NAMALWA (cell line): ENCODE measurements at regions not wholly inside any gene's neighbourhood (a gene's known extent, or its start where the extent isn't known, plus 50 kb on each side); places are given as distances from the start of the nearest gene placed in this dataset.

Experiments used
- DNase-seq: peaks from one replicate; pipeline ENCODE4 v3.0.0-alpha.2; 2015; ENCODE audit warnings: low spot score

GRCh38 chr5:129341306-129341705, 118.8 kb upstream of the ADAMTS19 start:
- no peak for DNase-seq

- no peak for DNase-seq
Measured at GRCh38 chr5:129342796-129343195, 117.3 kb upstream of the ADAMTS19 start.

- DNase-seq, result peak; percentile 4
Measured at GRCh38 chr5:129345213-129345924, 114.7 kb upstream of the ADAMTS19 start.

GRCh38 chr5:129356846-129357245, 103.3 kb upstream of the ADAMTS19 start:
- DNase-seq, result no peak

GRCh38 chr5:129358069-129358468, 102.0 kb upstream of the ADAMTS19 start:
- no peak for DNase-seq

GRCh38 chr5:129359450-129359849, 100.6 kb upstream of the ADAMTS19 start:
- DNase-seq, result no peak

- peak; percentile 49 for DNase-seq
Measured at GRCh38 chr5:129361441-129362025, 98.6 kb upstream of the ADAMTS19 start.

- no peak for DNase-seq
Measured at GRCh38 chr5:129362456-129362855, 97.6 kb upstream of the ADAMTS19 start.

- DNase-seq, result no peak
Measured at GRCh38 chr5:129363991-129364390, 96.1 kb upstream of the ADAMTS19 start.

- no peak for DNase-seq
Measured at GRCh38 chr5:129367883-129368282, 92.2 kb upstream of the ADAMTS19 start.

GRCh38 chr5:129372025-129372424, 88.1 kb upstream of the ADAMTS19 start:
- DNase-seq, result no peak

- DNase-seq, result no peak
Measured at GRCh38 chr5:129377504-129377903, 82.6 kb upstream of the ADAMTS19 start.

GRCh38 chr5:129378961-129379360, 81.1 kb upstream of the ADAMTS19 start:
- DNase-seq, result no peak

- DNase-seq, result no peak
Measured at GRCh38 chr5:129379406-129379805, 80.7 kb upstream of the ADAMTS19 start.

GRCh38 chr5:129382921-129383672, 77.0 kb upstream of the ADAMTS19 start:
- DNase-seq, result no peak

GRCh38 chr5:129384193-129384592, 75.9 kb upstream of the ADAMTS19 start:
- no peak for DNase-seq

GRCh38 chr5:129384736-129385135, 75.4 kb upstream of the ADAMTS19 start:
- DNase-seq, result no peak

GRCh38 chr5:129387944-129388343, 72.2 kb upstream of the ADAMTS19 start:
- DNase-seq, result no peak

GRCh38 chr5:129392681-129393080, 67.4 kb upstream of the ADAMTS19 start:
- DNase-seq, result no peak

GRCh38 chr5:129395247-129395646, 64.9 kb upstream of the ADAMTS19 start:
- DNase-seq, result no peak

GRCh38 chr5:129398026-129398678, 61.9 kb upstream of the ADAMTS19 start:
- no peak for DNase-seq

- no peak for DNase-seq
Measured at GRCh38 chr5:129399069-129399468, 61.0 kb upstream of the ADAMTS19 start.
